GM21367 (cell line): ENCODE measurements at regions not wholly inside any gene's neighbourhood (a gene's known extent, or its start where the extent isn't known, plus 50 kb on each side); places are given as distances from the start of the nearest gene placed in this dataset.

Experiments used
- ATAC-seq: cut with Tn5 transposase; IDR thresholded peaks from one replicate; pipeline ENCODE4 v1.9.1; 2021; ENCODE audit not compliant: unreplicated experiment

DNA sequence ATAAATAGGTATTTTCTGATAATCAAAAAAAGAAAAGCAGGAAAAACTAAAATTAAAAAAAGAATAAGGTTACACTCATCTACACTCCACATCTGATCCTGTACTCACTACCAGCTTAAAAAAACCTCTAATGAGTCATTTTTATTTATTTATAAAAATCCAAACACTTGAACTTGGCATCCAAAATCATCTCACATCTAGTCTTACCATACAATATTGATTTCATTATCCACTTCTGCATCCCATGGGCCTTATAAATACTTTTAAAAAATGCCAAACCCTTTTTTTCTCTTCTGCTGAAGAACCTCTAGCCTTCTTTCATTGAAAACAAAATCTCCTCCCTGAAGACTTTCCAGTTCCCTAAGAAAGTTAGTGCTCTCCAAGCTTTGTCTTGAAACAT is 109.7 kb downstream of the TMTC3 start:
- ATAC-seq: no peak

DNA sequence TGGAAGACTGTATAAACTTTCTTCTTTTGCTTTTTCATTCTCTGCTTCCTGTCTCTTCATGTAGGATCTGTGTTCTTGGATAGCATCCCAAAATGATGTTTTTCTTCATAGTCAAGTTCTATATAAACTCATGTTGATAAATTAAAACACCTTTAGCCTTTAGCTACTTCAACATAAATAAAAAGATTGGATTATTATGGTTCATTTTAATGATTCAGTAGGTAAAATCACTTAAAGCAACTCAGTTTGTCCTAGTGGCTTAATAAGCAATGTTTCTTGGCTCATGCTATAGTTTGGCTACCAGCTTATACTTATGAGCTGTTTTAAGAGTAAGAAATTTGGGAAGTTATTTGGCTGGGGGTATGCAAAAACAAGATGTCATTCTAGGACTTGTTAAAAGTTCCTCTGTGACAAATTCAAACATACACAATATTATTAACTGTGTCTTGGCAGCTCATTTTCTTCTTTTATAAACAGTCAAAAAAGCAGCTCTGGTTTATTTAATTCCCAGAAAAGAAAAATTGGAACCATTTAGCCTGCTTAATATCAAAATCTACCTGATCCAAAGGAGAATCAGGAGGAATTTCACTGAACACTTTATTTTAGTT is 111.4 kb downstream of the TMTC3 start:
- no peak for ATAC-seq

DNA sequence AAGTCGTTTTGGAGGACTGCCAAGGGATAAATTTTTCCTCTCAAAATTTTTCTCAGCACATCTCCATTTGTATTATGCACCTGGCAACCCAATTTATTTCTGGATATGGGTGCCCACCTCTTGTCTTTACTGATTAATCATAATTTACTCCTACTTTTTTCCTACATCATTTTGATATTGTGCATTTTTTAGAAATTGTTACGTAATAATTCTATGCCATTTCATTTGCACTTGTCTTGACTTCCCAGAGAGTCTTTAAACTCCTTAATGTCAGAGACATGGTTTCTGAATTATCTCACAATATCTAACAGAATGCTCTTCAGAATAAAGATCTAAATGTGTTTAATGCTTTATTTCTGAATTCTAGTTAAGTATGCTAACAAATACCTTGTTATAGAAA is 113.1 kb downstream of the TMTC3 start:
- ATAC-seq: no peak

DNA sequence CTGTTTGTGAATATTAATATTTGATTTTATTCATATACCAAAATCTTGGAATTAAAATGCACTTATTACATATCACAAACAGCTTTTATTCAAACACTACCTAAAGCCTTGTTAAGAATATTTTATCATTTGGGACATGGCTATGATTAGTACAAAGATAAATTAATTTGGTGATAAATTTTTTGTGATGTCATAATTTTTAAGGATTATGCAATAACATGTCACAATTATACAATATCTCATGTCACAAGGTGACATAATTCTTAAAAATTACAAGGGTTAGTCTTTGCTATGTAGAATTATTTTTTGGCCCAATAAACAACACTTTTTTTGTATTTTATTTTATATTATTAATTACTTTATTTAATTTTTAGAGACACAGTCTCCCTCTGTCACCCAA is 113.7 kb downstream of the TMTC3 start:
- no peak for ATAC-seq

DNA sequence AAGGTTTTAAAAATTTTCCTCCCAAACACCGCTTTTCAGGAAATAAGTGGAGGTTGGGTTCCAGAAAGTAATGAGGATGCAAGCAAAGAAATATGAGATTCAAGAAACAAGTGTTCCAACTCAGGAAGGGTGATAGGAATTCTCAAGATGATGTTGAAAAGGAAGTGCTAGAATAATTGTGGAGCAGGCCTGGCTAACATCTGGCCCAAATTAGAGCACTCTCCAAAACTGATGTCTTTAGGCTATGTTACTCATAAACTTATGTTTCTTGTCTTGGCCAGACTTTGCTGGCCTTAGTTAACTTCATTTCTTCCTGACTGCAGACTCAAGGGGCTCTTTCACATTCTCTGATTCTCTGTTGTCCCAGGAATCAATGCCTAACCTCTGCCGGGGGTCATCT is 116.3 kb downstream of the TMTC3 start:
- no peak for ATAC-seq

DNA sequence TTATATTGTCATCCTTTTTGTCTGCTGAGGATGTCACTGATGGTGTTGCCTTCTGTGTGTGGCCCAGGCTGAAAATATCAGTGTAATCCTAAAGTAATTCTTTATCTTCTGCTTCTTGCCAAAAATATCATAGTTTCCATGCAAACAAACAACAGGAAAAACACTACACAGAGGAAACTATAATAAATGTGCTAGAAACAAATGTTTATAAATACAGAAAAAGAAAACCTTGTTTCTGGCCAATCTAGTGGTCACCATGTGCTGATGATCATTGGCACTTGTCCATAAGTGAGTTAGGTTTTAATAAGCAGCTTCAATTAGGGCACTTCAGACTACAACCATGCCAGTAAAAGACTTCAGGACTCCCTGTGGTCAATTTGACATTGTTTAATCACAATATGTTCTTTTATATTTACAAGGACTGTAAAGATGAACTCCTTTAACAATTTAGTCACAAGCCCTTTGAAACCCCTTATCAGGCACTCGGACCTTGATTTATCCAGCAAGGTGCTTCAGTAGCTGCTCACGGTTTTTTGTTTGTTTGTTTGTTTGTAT is 124.8 kb downstream of the TMTC3 start:
- ATAC-seq: no peak

DNA sequence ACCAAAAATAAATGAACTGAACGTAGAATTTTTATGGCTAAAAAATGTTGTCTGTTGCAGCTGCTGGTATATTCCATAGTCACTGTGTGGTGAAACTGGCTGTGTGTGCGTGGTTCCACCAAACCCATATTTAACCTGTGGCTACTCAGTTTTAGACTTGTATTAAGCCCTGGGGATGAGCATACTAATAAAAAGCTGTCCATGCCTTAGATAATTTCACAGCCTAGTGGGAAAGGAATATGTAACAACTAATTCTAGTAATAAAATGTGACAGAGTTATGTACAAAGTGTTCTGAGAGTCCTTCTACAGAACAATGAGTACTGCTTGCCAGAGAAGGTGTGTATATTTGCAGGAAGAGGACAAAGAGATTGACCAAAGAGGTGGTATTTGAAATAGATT is 125.5 kb downstream of the TMTC3 start:
- ATAC-seq: no peak

DNA sequence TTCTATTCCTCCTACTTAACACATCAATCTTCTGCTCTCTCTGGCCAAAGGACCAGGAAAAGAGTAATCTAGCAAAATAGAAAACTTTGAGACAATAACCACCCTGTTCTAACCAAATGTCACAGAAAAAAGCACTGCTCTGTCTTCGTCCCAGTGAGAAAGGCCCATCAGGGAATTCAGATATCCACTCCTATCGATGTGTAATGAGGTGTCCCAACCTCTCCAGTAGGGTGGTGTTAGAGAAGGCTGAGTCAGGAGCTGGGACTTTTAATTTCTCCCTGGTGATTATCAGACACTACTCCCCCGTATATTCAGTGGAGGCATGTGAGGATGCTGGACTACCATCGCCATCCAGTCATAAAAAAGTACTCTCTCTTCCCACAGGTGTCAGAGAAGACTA is 130.3 kb downstream of the TMTC3 start:
- no peak for ATAC-seq

DNA sequence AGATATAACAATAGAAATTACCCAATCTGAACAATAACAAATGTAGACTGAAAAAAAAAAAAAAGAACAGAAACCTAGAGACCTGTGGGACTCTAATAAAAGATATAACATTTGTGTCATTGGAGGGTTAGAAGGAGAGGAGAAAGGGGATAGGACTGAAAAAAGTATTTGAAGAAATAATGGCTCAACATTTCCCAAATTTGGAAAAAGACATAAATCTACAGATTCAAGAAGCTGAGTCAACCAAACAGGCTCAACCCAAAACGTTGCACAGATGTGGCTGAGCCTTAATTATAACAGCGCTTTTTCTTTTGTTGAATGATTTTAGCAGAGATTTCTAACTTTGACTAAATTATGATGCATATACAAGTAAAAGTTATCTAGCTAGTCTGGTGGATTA is 131.3 kb downstream of the TMTC3 start:
- ATAC-seq: no peak

DNA sequence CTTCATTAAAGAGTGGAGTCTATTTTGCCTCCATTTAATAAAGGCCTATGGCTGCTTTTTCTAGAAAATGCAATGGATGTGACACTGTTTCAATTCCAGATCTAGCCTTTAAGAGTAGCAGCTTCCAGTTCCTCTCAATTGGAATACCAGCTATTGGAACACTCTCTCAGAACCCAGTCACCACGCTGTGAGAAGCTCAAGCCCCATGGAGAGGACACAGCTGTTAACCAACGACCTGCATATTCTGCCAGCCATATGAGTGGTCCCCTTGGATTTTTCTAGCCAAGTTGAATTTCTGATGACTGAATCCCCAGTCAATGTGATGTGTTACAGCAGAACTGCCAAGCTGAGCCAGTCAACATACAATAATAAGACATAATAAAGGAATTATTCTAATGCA is 131.8 kb downstream of the TMTC3 start:
- no peak for ATAC-seq

DNA sequence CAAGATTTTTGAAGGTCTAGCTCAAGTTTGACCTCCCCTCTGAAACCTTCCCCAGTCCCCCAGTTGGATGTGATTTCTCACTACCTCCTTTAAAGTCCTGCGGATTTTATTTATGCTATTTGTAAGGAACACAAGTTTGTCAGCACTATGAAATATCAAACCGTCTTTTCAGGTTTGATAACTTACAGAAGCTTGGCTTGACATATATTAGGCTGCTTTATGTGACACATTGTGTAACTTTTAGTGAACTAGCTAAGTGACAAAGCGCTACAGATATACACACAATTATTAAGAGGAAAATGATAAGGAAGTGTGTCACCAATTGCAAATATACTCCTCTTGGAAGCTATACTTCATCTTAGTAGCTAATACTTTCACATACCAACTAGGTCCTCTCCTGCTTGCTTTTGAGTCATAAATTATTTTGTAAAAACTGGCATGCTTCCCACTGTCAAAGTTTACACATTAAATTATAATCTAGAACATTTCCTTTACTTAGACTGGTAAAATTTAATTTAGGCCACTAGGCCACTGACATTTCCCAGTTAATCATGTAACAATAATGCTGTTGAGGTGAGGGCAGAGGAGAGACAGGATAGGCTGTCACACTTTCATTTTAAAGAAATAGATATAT is 149.5 kb downstream of the TMTC3 start:
- ATAC-seq: no peak

DNA sequence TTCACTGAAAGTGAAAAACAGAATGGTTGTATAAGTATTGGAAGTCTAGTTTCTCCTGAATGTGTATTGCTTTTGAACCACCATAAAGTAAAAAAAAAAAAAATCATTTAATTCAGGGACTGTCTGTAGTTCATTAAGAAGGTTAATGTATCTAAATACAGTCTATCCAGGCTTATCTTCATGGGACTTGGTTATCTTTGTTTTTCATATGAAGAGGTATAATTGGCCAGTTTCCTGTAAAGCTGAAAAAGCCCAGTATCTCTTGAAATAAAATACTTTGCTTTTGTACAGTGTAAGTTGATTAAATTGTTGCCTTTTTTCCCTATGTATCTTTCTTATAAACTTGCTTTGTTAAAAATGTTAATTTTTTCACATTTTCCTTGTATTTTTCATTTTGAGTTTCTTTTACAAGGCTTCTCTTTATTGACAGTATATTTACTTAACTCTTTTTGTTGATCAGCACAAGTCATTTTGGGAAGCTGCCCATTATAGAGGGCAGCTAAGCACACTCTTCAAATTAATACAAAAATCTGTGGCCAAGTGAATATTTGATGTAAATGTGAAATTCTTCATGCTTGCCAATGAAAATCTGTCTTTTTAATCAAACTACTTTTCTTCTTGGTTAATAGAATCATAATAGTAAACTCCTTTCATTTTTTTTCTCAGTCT is 156.0 kb downstream of the TMTC3 start:
- ATAC-seq: no peak

DNA sequence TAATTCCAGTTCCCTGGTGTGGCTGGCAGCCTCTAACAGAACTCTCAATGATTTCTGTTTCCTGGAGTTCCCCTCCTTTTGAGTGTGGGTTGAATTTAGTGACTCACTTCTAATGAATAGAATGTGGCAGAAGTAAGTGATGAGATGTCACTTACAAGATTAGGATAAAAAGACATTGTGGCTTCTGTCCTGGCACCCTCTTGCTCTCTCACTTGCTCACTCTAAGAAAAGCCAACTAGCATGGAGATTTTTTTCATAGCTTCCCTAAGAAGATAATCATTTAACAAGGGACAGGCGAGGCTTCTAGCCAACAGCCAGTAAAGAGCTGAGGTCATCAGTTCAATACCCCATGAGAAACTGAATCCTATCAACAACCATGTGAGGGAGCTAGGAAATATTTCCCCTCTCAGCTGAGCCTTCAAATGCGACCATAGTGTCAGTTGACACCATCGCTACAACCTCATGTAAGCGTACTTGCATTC is 156.7 kb downstream of the TMTC3 start:
- ATAC-seq: no peak

DNA sequence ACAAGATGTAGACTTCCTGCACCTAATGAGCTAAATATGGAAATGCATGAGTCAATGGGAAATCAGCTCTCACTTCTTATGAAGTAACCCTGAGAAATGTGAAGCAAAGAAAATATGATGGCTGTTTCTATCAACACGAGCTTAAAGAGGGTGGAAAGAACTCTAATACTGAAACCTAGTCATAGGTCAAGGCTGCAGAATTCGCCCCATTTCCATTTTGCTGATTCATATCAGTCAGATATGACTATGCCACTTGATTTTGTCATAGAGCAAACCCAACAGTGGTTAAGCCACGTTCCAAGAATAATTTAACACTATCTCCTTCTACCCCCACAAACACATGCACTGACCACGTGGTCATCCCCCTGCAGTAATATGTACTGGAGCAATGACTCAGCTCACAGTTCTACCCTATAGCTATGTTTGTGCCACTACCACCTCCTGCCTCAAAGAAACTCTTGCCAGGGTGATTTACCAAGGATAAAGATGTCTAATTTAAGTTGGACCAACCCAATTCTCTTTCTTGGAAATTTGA is 157.5 kb downstream of the TMTC3 start:
- peak; percentile 92 for ATAC-seq

DNA sequence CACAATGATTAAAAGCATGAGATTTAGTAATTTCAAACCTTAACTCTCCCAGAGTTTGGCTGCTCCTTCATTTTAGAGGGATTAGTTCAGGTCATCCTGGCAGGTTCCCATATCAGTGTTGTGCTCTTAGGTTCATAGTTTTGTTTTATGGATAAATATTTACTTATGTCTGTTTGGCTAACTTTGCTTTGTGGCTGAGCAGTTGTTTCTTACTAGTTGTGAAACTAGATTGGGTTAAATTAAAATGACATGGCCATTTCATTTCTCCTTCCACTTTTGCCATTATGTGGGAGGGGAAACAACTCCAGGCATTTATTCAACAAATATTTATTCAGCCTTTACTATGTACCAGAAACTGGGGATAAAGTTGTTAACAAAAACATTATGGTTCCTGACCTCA is 158.8 kb downstream of the TMTC3 start:
- no peak for ATAC-seq

DNA sequence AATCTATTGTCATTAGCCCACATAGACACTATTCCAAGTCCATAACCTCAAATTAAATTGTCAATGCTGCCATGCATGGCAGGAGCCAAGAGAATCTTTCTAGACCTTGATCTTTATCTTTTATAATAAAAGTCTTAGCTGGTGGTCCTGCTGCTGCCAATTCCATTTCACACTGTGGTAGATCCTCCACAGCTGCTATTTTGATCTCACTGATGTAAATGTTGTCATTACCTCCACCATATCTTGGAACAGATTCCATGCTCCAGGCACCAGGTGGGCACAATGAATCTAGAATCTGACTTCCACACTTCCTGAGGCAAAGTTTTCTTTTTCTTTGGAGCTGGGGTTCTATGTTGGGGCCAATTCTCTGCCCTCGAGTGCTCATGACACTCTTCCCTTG is 161.2 kb downstream of the TMTC3 start:
- ATAC-seq: no peak

DNA sequence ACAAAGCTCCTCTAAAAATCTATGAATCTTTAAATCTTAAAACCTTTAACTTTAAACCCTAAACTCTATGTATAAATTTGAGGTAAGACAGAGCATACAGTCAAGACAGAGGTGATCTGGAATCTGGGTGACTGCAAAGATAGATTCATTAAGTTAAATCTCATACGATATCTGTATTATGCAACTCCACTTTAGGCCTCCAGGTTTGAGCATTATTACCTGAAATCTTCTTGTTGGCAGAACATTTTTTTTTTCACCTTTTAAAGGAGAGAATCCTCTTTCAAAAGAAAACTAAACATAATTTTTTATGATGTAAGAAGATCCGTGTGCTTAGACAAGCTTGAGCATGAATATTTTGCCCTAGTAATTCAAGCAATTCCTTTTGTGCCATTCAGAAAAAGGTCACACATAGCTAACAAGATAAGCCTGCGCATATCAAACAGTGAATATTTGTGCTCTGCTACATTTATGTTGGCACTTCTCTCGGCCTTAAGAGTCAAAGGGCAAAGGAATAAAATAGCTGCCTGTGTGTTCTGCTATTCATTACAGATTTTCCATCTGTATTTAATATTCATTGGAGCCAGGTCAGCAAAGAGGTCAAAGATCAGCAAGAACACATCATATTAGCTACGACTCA is 163.3 kb downstream of the TMTC3 start:
- ATAC-seq: no peak

DNA sequence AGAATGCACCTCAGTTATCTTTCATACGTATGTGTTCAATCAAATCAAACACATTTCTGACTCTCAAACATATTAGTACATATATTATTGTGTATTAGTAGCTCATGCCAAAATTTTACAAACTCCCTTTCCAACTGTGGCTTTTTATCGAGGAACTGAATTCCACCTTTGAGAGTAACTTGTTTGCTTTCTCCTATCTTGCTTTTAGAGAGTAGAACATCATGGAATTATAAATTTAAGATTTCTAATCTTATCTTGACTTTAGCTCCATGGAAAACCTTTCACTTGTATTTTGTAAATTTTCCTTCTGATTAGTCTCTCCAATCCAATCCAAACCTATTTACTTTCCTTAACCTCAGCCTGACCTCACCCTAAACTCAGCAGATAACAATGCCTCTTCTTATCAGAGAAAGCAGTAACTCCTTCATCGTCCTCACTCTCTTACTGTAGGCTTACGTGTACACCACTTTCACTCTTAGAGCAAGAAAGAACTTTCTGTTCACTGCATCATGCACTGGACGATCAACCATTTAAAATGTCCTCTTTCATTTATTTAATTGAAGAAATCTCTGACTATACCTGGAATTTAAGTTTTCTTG is 164.5 kb downstream of the TMTC3 start:
- no peak for ATAC-seq

DNA sequence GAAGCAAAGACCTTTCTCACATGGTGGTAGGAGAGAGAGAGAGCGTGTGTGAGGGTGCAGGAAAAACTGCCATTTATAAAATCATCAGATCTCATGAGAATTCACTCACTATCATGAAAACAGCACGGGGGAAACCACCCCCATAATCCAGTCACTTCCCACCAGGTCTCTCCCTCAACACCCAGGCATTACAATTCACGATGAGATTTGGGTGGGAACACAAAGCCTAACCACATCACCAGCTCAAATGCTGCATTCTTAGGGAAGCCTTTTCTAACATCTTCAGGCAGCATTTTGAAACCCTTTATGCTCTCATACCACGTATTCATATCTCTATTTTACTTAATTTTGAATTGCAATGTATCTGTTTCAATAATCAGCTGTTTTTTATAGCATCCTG is 165.9 kb downstream of the TMTC3 start:
- no peak for ATAC-seq

DNA sequence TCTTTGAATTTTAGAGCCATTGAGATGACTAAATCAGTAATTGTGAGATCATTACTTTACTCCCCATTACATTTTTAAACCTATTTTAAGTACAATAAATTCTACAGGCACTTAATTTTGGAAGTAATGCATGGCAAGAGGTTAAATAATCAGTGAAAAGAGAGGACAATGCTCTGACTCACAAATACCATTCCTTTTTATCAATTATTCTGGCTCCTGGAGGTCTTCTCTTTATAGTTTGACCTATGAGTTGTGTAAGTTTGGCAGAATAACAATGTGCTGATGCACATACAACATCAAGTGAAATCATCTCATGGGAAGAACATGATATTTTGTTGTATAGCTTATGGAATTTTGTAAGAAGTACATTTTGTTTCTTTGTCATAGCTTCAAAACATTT is 166.7 kb downstream of the TMTC3 start:
- ATAC-seq: no peak

DNA sequence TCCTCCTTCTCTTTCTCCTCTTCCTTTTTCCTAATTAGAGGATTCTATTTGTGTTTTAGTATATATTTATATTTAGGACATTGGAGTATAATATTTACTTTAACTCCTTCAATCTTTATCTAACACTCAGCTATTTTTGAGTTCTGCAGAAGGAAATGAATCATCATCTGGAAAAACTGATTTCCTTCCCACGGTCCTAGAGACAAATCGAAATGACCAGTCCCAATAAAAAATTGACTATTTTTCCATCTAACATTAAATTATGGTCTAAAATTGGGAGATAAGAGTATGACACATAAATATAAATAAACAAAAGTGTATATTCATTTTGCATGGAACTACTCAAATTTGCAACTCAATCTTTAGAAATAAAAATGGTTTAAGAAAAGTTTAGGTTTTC is 167.4 kb downstream of the TMTC3 start:
- no peak for ATAC-seq
